C4-2B (cell line): ENCODE measurements at regions not wholly inside any gene's neighbourhood (a gene's known extent, or its start where the extent isn't known, plus 50 kb on each side); places are given as distances from the start of the nearest gene placed in this dataset.

Source experiments
- ZFX ChIP-seq: fragments of 450-650 bp; IDR thresholded peaks from 2 replicates; pipeline ENCODE4 v1.6.1; 2017
- TF ChIP-seq, protein P1 (sequence below): fragments of 450-650 bp; conservative IDR thresholded peaks from 2 replicates; pipeline ENCODE4 v1.5.1; 2017; ENCODE audit warnings: mild to moderate bottlenecking

DNA sequence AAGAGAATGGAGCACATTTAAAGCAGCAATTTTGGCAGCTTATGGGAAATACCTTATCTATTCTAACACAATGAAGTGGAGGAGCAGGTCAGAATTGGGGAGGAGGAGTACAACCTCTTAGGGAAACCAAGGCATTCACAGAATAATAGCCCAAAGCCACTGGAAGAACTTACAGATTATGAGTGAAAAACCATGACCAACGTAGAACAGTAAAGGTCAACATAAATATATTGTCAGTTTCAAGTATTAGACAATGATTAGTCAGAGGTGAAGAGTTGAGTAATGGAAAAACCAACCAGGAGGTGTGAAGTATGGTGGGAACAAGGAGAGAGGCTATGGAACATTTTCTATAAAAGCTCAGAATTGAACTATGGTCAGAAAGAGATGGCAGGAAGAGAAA, 304.3 kb upstream of the SP4 start:
- TF ChIP-seq, protein P1, sequence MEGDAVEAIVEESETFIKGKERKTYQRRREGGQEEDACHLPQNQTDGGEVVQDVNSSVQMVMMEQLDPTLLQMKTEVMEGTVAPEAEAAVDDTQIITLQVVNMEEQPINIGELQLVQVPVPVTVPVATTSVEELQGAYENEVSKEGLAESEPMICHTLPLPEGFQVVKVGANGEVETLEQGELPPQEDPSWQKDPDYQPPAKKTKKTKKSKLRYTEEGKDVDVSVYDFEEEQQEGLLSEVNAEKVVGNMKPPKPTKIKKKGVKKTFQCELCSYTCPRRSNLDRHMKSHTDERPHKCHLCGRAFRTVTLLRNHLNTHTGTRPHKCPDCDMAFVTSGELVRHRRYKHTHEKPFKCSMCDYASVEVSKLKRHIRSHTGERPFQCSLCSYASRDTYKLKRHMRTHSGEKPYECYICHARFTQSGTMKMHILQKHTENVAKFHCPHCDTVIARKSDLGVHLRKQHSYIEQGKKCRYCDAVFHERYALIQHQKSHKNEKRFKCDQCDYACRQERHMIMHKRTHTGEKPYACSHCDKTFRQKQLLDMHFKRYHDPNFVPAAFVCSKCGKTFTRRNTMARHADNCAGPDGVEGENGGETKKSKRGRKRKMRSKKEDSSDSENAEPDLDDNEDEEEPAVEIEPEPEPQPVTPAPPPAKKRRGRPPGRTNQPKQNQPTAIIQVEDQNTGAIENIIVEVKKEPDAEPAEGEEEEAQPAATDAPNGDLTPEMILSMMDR = no peak
- no peak for TF ChIP-seq ZFX
